ENCODE measurements at regions not wholly inside any gene's neighbourhood (a gene's known extent, or its start where the extent isn't known, plus 50 kb on each side); places are given as distances from the start of the nearest gene placed in this dataset.

DNA sequence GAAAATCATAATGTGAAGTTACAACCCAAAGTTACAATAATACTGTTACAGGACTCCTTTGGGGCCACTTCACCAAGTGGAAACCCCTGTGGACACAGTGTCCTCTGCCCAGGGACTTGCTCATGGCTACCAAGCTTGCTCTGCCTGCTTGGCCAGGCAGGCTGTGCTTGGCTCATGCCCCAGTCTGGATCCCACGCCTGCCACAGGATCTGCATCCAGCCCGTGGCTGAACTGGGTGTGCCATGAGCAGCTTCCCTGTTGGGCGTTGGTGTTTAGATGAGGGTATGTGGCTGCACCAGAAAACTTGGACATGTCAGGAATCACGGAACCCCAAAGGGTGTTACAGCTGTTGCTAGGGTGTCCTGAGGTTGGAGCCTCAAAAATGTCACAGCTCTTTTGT, 820.9 kb downstream of the SLC6A15 start:
- intact Hi-C loops (cut with DNase I): loop anchor here (5.0 kb wide), 1 partner anchor 91 kb away; no protein-coding TSS in a partner anchor
- no peak overlapping the region for H3K4me3 ChIP-seq (ENCODE audit: low read length in 3 of 3)
- H3K27ac ChIP-seq (ENCODE audit: low read depth in 2 of 2, low read length in 2 of 2): no peak overlapping the region

DNA sequence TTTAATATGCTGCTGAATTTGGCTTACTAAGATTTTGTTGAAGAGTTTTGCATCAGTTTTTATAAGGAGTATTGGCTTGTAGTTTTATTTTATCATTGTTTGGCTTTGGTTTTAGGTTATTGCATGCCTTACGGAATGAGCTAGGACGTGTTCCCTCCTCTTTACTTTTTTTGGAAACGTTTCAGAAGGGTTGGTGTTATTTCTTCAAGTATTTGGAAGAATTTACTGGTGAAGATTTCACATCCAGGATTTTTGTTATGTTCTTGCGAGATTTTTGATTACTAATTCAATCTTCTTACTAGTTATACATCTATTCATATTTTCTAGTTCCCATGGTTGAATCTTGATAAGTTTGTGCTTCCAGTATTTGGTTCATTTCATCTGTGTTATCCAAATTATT, 823.2 kb downstream of the SLC6A15 start:
- no peak for FAIRE-seq
- Histone ChIP-seq H3K9ac (ENCODE audit: low read length in 3 of 3) (no peak overlapping the region), H3K27ac (ENCODE audit: low read depth in 2 of 2, low read length in 2 of 2) (no peak overlapping the region), H3K9me3 (ENCODE audit: control insufficient read depth in 2 of 3, insufficient read depth in 1 of 3, low read length in 3 of 3) (no peaks in the 10 kb centered on the region), H3K36me3 (ENCODE audit: control insufficient read depth in 2 of 3, insufficient read depth in 3 of 3, low read length in 3 of 3) (no peaks in the 10 kb centered on the region), H3K4me3 (ENCODE audit: low read length in 3 of 3) (no peak overlapping the region), H3K27me3 (ENCODE audit: control insufficient read depth, insufficient read depth, low read length) (no peaks in the 10 kb centered on the region), H3K4me1 (ENCODE audit: control insufficient read depth in 2 of 3, insufficient read depth in 2 of 3, low read depth in 1 of 3, low read length in 3 of 3) (no peaks in the 10 kb centered on the region)
- TF ChIP-seq, protein P1, sequence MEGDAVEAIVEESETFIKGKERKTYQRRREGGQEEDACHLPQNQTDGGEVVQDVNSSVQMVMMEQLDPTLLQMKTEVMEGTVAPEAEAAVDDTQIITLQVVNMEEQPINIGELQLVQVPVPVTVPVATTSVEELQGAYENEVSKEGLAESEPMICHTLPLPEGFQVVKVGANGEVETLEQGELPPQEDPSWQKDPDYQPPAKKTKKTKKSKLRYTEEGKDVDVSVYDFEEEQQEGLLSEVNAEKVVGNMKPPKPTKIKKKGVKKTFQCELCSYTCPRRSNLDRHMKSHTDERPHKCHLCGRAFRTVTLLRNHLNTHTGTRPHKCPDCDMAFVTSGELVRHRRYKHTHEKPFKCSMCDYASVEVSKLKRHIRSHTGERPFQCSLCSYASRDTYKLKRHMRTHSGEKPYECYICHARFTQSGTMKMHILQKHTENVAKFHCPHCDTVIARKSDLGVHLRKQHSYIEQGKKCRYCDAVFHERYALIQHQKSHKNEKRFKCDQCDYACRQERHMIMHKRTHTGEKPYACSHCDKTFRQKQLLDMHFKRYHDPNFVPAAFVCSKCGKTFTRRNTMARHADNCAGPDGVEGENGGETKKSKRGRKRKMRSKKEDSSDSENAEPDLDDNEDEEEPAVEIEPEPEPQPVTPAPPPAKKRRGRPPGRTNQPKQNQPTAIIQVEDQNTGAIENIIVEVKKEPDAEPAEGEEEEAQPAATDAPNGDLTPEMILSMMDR (IDR thresholded peaks at IDR 0.05; ENCODE audit: borderline replicate concordance, extremely low read depth, insufficient read depth): no peak
- intact Hi-C loops (cut with DNase I): no loop called here
- no peak for DNase-seq

More for the DNA sequence above, 820.9 kb downstream of the SLC6A15 start:
- Histone ChIP-seq H3K9me3 (ENCODE audit: control insufficient read depth in 2 of 3, insufficient read depth in 1 of 3, low read length in 3 of 3) (no peaks in the 10 kb centered on the region), H3K9ac (ENCODE audit: low read length in 3 of 3) (no peak overlapping the region), H3K4me1 (ENCODE audit: control insufficient read depth in 2 of 3, insufficient read depth in 2 of 3, low read depth in 1 of 3, low read length in 3 of 3) (no peaks in the 10 kb centered on the region), H3K27me3 (ENCODE audit: control insufficient read depth, insufficient read depth, low read length) (no peaks in the 10 kb centered on the region), H3K36me3 (ENCODE audit: control insufficient read depth in 2 of 3, insufficient read depth in 3 of 3, low read length in 3 of 3) (no peaks in the 10 kb centered on the region)
- DNase-seq (no peak), FAIRE-seq (no peak)
- TF ChIP-seq, protein P1 (IDR thresholded peaks at IDR 0.05; ENCODE audit: borderline replicate concordance, extremely low read depth, insufficient read depth): no peak

DNA sequence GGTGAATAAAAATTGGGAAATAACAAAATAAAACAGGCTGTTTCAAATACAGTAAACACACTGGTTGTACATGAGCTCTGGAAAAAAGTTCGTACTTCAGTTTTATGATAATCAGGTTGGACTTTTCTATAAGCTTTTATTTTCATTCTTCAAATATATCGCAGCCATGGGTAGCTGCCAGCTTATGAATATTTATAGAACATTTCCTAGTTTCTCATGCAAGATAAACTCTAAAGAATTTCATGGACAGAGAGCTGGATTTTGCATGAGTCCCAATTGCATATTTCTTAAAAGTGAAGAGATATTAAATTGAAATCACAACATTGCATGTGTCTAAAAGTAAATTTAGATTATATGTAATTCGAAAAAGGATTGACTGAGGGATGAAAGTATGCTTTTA, 827.6 kb downstream of the SLC6A15 start:
- no peaks in the 10 kb centered on the region for H3K9me3 ChIP-seq (ENCODE audit: control insufficient read depth in 2 of 3, insufficient read depth in 1 of 3, low read length in 3 of 3)
- no peaks in the 10 kb centered on the region for H3K27me3 ChIP-seq (ENCODE audit: control insufficient read depth, insufficient read depth, low read length)
- FAIRE-seq (no peak), DNase-seq (peak in 2 of 5 donors; percentile 8 to 19)
- no peaks in the 10 kb centered on the region for H3K4me1 ChIP-seq (ENCODE audit: control insufficient read depth in 2 of 3, insufficient read depth in 2 of 3, low read depth in 1 of 3, low read length in 3 of 3)
- no peak overlapping the region for H3K9ac ChIP-seq (ENCODE audit: low read length in 3 of 3)
- no peaks in the 10 kb centered on the region for H3K36me3 ChIP-seq (ENCODE audit: control insufficient read depth in 2 of 3, insufficient read depth in 3 of 3, low read length in 3 of 3)
- intact Hi-C loops (cut with DNase I): no loop called here
- H3K4me3 ChIP-seq (ENCODE audit: low read length in 3 of 3): no peak overlapping the region
- no peak overlapping the region for H3K27ac ChIP-seq (ENCODE audit: low read depth in 2 of 2, low read length in 2 of 2)
- TF ChIP-seq, protein P1 (IDR thresholded peaks at IDR 0.05; ENCODE audit: borderline replicate concordance, extremely low read depth, insufficient read depth): no peak

DNA sequence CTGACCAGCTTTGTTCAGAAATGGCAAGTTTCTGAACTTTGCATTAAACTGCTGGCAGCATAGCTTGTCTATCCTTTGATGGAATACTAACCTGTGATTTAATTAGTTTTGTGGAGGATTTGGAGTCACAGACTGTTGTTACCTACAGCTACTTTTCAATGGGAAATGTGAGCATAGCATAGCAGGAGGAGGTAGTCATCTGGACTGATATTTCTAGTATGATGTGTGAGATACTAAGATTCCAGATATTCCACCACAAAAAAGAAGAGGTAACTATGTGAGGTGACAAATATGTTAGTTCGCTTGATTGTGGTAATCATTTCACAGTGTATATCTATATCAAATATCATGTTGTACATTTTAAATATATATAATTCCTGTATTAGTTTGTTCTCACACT, 833.0 kb downstream of the SLC6A15 start:
- no peaks in the 10 kb centered on the region for H3K36me3 ChIP-seq (ENCODE audit: control insufficient read depth in 2 of 3, insufficient read depth in 3 of 3, low read length in 3 of 3)
- H3K9ac ChIP-seq (ENCODE audit: low read length in 3 of 3): no peak overlapping the region
- DNase-seq: no peak
- intact Hi-C loops (cut with DNase I): no loop called here
- no peak overlapping the region for H3K4me3 ChIP-seq (ENCODE audit: low read length in 3 of 3)
- no peaks in the 10 kb centered on the region for H3K4me1 ChIP-seq (ENCODE audit: control insufficient read depth in 2 of 3, insufficient read depth in 2 of 3, low read depth in 1 of 3, low read length in 3 of 3)
- H3K27ac ChIP-seq (ENCODE audit: low read depth in 2 of 2, low read length in 2 of 2): no peak overlapping the region
- FAIRE-seq: no peak
- TF ChIP-seq, protein P1 (IDR thresholded peaks at IDR 0.05; ENCODE audit: borderline replicate concordance, extremely low read depth, insufficient read depth): no peak
- H3K9me3 ChIP-seq (ENCODE audit: control insufficient read depth in 2 of 3, insufficient read depth in 1 of 3, low read length in 3 of 3): no peaks in the 10 kb centered on the region
- no peaks in the 10 kb centered on the region for H3K27me3 ChIP-seq (ENCODE audit: control insufficient read depth, insufficient read depth, low read length)
